Neuronal stem cell (in vitro differentiated cells): ENCODE measurements at regions not wholly inside any gene's neighbourhood (a gene's known extent, or its start where the extent isn't known, plus 50 kb on each side); places are given as distances from the start of the nearest gene placed in this dataset.

Experiments used
- DNase-seq: peaks from one replicate; pipeline ENCODE4 v3.0.0-alpha.2; 2013; ENCODE audit warnings: low spot score
- H2AFZ ChIP-seq: one replicate; pipeline ENCODE4 v1.6.1; 2013; ENCODE audit warnings: mild to moderate bottlenecking, low read length, inconsistent platforms
- H2AK5ac ChIP-seq: 2 replicates; pipeline ENCODE4 v1.6.1; 2013; ENCODE audit warnings: low read depth, mild to moderate bottlenecking, inconsistent platforms, low read length, moderate library complexity, mixed read lengths
- H2BK120ac ChIP-seq: 2 replicates; pipeline ENCODE4 v1.6.1; 2013; ENCODE audit warnings: low read depth, mild to moderate bottlenecking, inconsistent platforms, low read length, moderate library complexity, mixed read lengths
- H2BK12ac ChIP-seq: one replicate; pipeline ENCODE4 v1.6.1; 2013; ENCODE audit warnings: low read length, inconsistent platforms
- H2BK15ac ChIP-seq: 2 replicates; pipeline ENCODE4 v1.6.1; 2013; ENCODE audit warnings: mild to moderate bottlenecking, low read length, inconsistent platforms, mixed read lengths
- H2BK5ac ChIP-seq: one replicate; pipeline ENCODE4 v1.6.1; 2013; ENCODE audit warnings: inconsistent platforms, mild to moderate bottlenecking, low read length, moderate library complexity
- H3K14ac ChIP-seq: one replicate; pipeline ENCODE4 v1.6.1; 2013; ENCODE audit warnings: low read length, inconsistent platforms
- H3K18ac ChIP-seq: 2 replicates; pipeline ENCODE4 v1.6.1; 2013; ENCODE audit warnings: low read length, inconsistent platforms
- H3K23ac ChIP-seq: 2 replicates; pipeline ENCODE4 v1.6.1; 2013; ENCODE audit warnings: low read depth, mild to moderate bottlenecking, mixed read lengths, low read length, inconsistent platforms; ENCODE audit not compliant: poor library complexity
- H3K27ac ChIP-seq: replicated peaks from 3 replicates; pipeline ENCODE4 v1.5.1; 2013; ENCODE audit warnings: low read length, inconsistent platforms
- H3K27me3 ChIP-seq, 3 experiments: 2 replicates each; pipeline ENCODE4 v1.6.1; 2013; ENCODE audit warnings: low read length in 3 of 3, mild to moderate bottlenecking in 2 of 3, inconsistent platforms in 1 of 3, low read depth in 1 of 3, mixed read lengths in 1 of 3, moderate library complexity in 1 of 3; ENCODE audit not compliant: control insufficient read depth in 3 of 3, insufficient read depth in 3 of 3
- H3K36me3 ChIP-seq, 2 donors: replicated peaks in 1 of 2; 2 replicates each; pipeline ENCODE4 v1.6.1; 2013; ENCODE audit warnings: low read length in 2 of 2; ENCODE audit not compliant: control insufficient read depth in 2 of 2, insufficient read depth in 2 of 2
- H3K4ac ChIP-seq: 2 replicates; pipeline ENCODE4 v1.6.1; 2013; ENCODE audit warnings: inconsistent platforms, mild to moderate bottlenecking, low read length, moderate library complexity
- H3K4me1 ChIP-seq, 2 donors: 1 replicate in 1 of 2; 2 replicates in 1 of 2; pipeline ENCODE4 v1.6.1; 2013; ENCODE audit warnings: low read length in 2 of 2, low read depth in 1 of 2; ENCODE audit not compliant: control insufficient read depth in 2 of 2, insufficient read depth in 1 of 2
- H3K4me2 ChIP-seq: one replicate; pipeline ENCODE4 v1.6.1; 2013; ENCODE audit warnings: mild to moderate bottlenecking, low read length, inconsistent platforms; ENCODE audit not compliant: insufficient read depth, poor library complexity, severe bottlenecking
- H3K4me3 ChIP-seq, 2 donors: 2 replicates each; pipeline ENCODE4 v1.5.1; 2013; ENCODE audit warnings: low read length in 2 of 2, mild to moderate bottlenecking in 2 of 2, inconsistent platforms in 1 of 2, moderate library complexity in 1 of 2
- H3K79me1 ChIP-seq: one replicate; pipeline ENCODE4 v1.6.1; 2013; ENCODE audit warnings: low read depth, mild to moderate bottlenecking, inconsistent platforms, low read length, moderate library complexity
- H3K9ac ChIP-seq: one replicate; pipeline ENCODE4 v1.6.1; 2013; ENCODE audit warnings: mild to moderate bottlenecking, low read depth, low read length, inconsistent platforms; ENCODE audit not compliant: poor library complexity
- H3K9me3 ChIP-seq, 2 donors: replicated peaks in 1 of 2; 2 replicates each; pipeline versions ENCODE3 to v1.6.1; 2013; ENCODE audit warnings: low read length in 2 of 2, mild to moderate bottlenecking in 2 of 2, inconsistent platforms in 1 of 2, low read depth in 1 of 2, mixed read lengths in 1 of 2, moderate library complexity in 1 of 2; ENCODE audit not compliant: control insufficient read depth in 2 of 2, insufficient read depth in 1 of 2
- H4K8ac ChIP-seq: one replicate; pipeline ENCODE4 v1.6.1; 2013; ENCODE audit warnings: low read depth, mild to moderate bottlenecking, inconsistent platforms, low read length, moderate library complexity
- H4K91ac ChIP-seq: one replicate; pipeline ENCODE4 v1.6.1; 2013; ENCODE audit warnings: low read length, low read depth, mild to moderate bottlenecking, inconsistent platforms; ENCODE audit not compliant: poor library complexity
- WGBS, 2 donors: extraction: QIAGEN DNeasy Blood & Tissue Kit; methylation state at CpG; one replicate each; pipeline ENCODE4 v1.1.7; 2013; ENCODE audit warnings: missing lambda C conversion rate in 2 of 2, mixed read lengths in 1 of 2; ENCODE audit not compliant: insufficient read length in 2 of 2, insufficient replicate concordance in 1 of 2; ENCODE audit errors: extremely low coverage in 2 of 2; 5-methylcytosine and 5-hydroxymethylcytosine counted together

DNA sequence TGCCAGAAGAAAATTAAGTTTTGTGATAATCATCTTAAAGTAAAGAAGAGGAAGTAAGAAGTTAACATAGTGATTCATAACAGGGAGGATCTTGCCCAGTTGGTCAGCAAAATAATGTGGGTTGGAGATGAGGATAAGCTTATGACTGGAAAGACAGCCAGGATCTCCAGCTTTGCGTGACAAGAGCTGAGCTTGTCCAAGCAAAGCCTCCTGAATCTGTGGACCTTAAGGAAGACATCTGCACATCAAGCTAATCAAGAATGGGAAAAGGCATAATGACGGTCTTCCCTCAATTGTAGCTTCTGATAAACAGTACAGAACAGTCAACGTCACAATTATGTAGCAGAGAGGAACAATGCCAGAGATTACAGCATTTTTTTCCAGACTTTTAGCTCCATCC lies 744.7 kb upstream of the GOT2 start:
- Histone ChIP-seq H3K27me3 (no peaks in the 10 kb centered on the region), H3K9ac (no peak overlapping the region), H3K14ac (no peak overlapping the region), H3K18ac (no peak overlapping the region), H3K4me2 (no peak overlapping the region), H3K4ac (no peak overlapping the region), H2BK5ac (no peak overlapping the region), H3K27ac (no peak overlapping the region), H2BK120ac (no peak overlapping the region), H3K9me3 (no peaks in the 10 kb centered on the region), H2BK12ac (no peak overlapping the region), H3K36me3 (no peaks in the 10 kb centered on the region), H4K91ac (no peak overlapping the region), H4K8ac (no peak overlapping the region), H2AK5ac (no peak overlapping the region), H3K4me3 (no peak overlapping the region), H3K4me1 (no peaks in the 10 kb centered on the region), H3K79me1 (no peaks in the 10 kb centered on the region), H3K23ac (no peak overlapping the region), H2AFZ (no peak overlapping the region), H2BK15ac (no peak overlapping the region)
- no peak for DNase-seq
- no CpG with 5 or more reads among the region's 3 CpGs for WGBS, 2 donors

DNA sequence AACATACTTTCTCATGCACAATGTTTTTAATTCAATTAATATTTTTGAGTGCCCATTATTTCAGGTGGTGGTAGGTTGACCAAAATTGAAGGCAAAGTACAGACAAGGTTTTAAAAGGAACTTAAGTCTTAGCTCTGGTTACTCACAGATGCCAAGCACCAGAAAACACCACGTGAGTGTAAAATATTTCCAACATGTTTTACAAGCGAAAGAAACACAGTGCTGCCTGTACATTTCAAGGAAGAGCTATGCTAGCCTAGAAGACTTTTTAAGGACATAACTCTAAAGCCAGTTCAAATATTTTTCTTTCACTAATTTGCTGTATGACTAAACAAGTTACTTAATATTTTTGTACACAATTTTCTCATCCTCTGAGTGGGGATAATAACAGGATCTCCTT lies 736.4 kb upstream of the GOT2 start:
- no peak overlapping the region for H3K18ac ChIP-seq
- no peaks in the 10 kb centered on the region for H3K36me3 ChIP-seq
- no peaks in the 10 kb centered on the region for H3K4me1 ChIP-seq
- H3K27me3 ChIP-seq: no peaks in the 10 kb centered on the region
- no peaks in the 10 kb centered on the region for H3K79me1 ChIP-seq
- H3K4ac ChIP-seq: no peak overlapping the region
- no peak overlapping the region for H4K8ac ChIP-seq
- no peak overlapping the region for H4K91ac ChIP-seq
- no peak overlapping the region for H2BK15ac ChIP-seq
- H2BK120ac ChIP-seq: no peak overlapping the region
- H3K23ac ChIP-seq: no peak overlapping the region
- no peak overlapping the region for H3K4me3 ChIP-seq
- whole genome bisulfite sequencing, 2 donors: no CpG with 5 or more reads among the region's 2 CpGs
- DNase-seq: no peak
- H3K9me3 ChIP-seq: no peaks in the 10 kb centered on the region
- no peak overlapping the region for H3K27ac ChIP-seq
- H2BK5ac ChIP-seq: no peak overlapping the region
- no peak overlapping the region for H2AK5ac ChIP-seq
- H3K4me2 ChIP-seq: no peak overlapping the region
- H3K14ac ChIP-seq: no peak overlapping the region
- no peak overlapping the region for H2AFZ ChIP-seq
- H3K9ac ChIP-seq: no peak overlapping the region
- H2BK12ac ChIP-seq: no peak overlapping the region

GRCh38 chr16:59469266-59469665 lies 735.1 kb upstream of the GOT2 start:
- WGBS, 2 donors: no CpG with 5 or more reads among the region's 1 CpG
- Histone ChIP-seq H3K18ac (no peak overlapping the region), H3K4me1 (no peaks in the 10 kb centered on the region), H2BK5ac (no peak overlapping the region), H3K27ac (no peak overlapping the region), H3K79me1 (no peaks in the 10 kb centered on the region), H3K23ac (no peak overlapping the region), H2BK12ac (no peak overlapping the region), H3K9me3 (no peaks in the 10 kb centered on the region), H2AK5ac (no peak overlapping the region), H3K14ac (no peak overlapping the region), H3K4me2 (no peak overlapping the region), H2BK120ac (no peak overlapping the region), H2BK15ac (no peak overlapping the region), H4K91ac (no peak overlapping the region), H3K9ac (no peak overlapping the region), H3K4me3 (no peak overlapping the region), H4K8ac (no peak overlapping the region), H3K27me3 (no peaks in the 10 kb centered on the region), H2AFZ (no peak overlapping the region), H3K4ac (no peak overlapping the region), H3K36me3 (no peaks in the 10 kb centered on the region)
- no peak for DNase-seq

- no peak overlapping the region for H3K4ac ChIP-seq
- H3K14ac ChIP-seq: no peak overlapping the region
- no peak overlapping the region for H3K4me2 ChIP-seq
- no peak overlapping the region for H3K23ac ChIP-seq
- no peaks in the 10 kb centered on the region for H3K9me3 ChIP-seq
- H3K79me1 ChIP-seq: no peaks in the 10 kb centered on the region
- no peak overlapping the region for H3K9ac ChIP-seq
- H3K4me3 ChIP-seq: no peak overlapping the region
- no peak overlapping the region for H2BK12ac ChIP-seq
- H2BK120ac ChIP-seq: no peak overlapping the region
- no peak overlapping the region for H4K91ac ChIP-seq
- no peak overlapping the region for H2AK5ac ChIP-seq
- H3K4me1 ChIP-seq: no peaks in the 10 kb centered on the region
- no peak overlapping the region for H3K27ac ChIP-seq
- no peak overlapping the region for H4K8ac ChIP-seq
- no peak overlapping the region for H2BK15ac ChIP-seq
- H3K36me3 ChIP-seq: no peaks in the 10 kb centered on the region
- H3K27me3 ChIP-seq: no peaks in the 10 kb centered on the region
- H3K18ac ChIP-seq: no peak overlapping the region
- no peak overlapping the region for H2AFZ ChIP-seq
- H2BK5ac ChIP-seq: no peak overlapping the region
- DNase-seq: no peak
Measured at GRCh38 chr16:59463776-59464175, 729.7 kb upstream of the GOT2 start.
